SU-DHL-6 (cell line): ENCODE measurements at regions not wholly inside any gene's neighbourhood (a gene's known extent, or its start where the extent isn't known, plus 50 kb on each side); places are given as distances from the start of the nearest gene placed in this dataset.

Experiments
- CTCF ChIP-seq: fragments of 200-600 bp; sonication (generic); IDR thresholded peaks from one replicate; pipeline ENCODE4 v1.5.1; 2017; ENCODE audit warnings: antibody characterized with exemption, mild to moderate bottlenecking, low read length, moderate library complexity; ENCODE audit not compliant: insufficient read depth, poor library complexity, severe bottlenecking
- EZH2phosphoT487 ChIP-seq: fragments of 200-600 bp; sonication (generic), shearing (Covaris generic); conservative IDR thresholded peaks from 2 replicates; pipeline ENCODE4 v1.6.1; 2018; ENCODE audit warnings: mild to moderate bottlenecking, antibody characterized with exemption, low read length, moderate library complexity, mixed read lengths

GRCh38 chr18:27274901-27275300, 89.8 kb upstream of the CHST9 start:
- TF ChIP-seq CTCF (no peak), EZH2phosphoT487 (no peak)
